HL-60 (cell line): ENCODE measurements at regions not wholly inside any gene's neighbourhood (a gene's known extent, or its start where the extent isn't known, plus 50 kb on each side); places are given as distances from the start of the nearest gene placed in this dataset.

Experiments used
- CTCF ChIP-seq: IDR thresholded peaks from one replicate; pipeline ENCODE4 v1.5.1; 2011; ENCODE audit warnings: low read length, control low read depth, inconsistent platforms; ENCODE audit not compliant: insufficient read depth
- REST ChIP-seq: IDR thresholded peaks from 2 replicates; pipeline ENCODE4 v1.6.1; 2012; ENCODE audit warnings: low read depth; ENCODE audit not compliant: insufficient replicate concordance

GRCh38 chr12:89059721-89060541 lies 292.4 kb downstream of the DUSP6 start:
- TF ChIP-seq REST (no peak), CTCF (no peak)
